ENCODE measurements at regions not wholly inside any gene's neighbourhood (a gene's known extent, or its start where the extent isn't known, plus 50 kb on each side); places are given as distances from the start of the nearest gene placed in this dataset.

DNA sequence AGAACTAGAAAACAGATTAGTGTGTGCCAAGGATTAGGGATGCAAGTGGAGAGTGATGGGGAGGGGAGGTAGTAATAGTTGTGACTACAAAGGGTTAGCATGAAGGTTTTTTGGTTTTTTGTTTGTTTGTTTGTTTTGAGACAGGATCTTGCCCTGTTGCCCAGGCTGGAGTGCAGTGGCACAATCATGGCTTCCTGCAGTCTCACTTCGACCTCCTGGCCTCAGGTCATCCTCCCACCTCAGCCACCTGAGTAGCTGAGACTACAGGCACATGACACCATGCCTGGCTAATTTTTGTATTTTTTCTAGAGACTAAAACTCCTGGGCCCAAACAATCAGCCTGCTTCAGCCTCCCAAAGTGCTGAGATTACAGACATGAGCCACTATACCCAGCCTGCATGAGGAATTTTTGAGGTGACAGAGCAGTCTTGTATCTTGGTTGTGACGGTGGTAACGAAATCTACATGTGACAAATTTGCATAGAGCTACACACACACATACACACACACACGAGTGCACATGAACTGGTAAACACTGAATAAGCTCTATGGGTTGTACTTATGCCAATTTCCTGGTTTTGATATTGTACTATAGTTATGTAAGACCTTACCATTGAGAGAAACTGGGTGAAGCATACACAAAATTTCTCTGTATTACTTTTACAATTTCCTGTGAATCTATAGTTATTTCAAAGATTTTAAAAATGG lies 59.6 kb upstream of the TOM1L1 start:
- H3K27ac ChIP-seq = no peak overlapping the region
- no peaks in the 10 kb centered on the region for H3K27me3 ChIP-seq
- no peak for DNase-seq
- 38 to 45% methylated on average over 4 of the region's 4 CpGs for WGBS, 2 donors
- H3K4me3 ChIP-seq = no peak overlapping the region
- no peaks in the 10 kb centered on the region for H3K4me1 ChIP-seq
- intact Hi-C loops (cut with DNase I) = no loop called here
- TF ChIP-seq CTCF (IDR thresholded peaks at IDR 0.05) (no peak), POLR2A (IDR thresholded peaks at IDR 0.05) (no peak)
- H3K9me3 ChIP-seq = no peaks in the 10 kb centered on the region
- H3K36me3 ChIP-seq = no peaks in the 10 kb centered on the region

- H3K4me1 ChIP-seq = no peaks in the 10 kb centered on the region
- DNase-seq = no peak
- TF ChIP-seq CTCF (IDR thresholded peaks at IDR 0.05) = no peak
- TF ChIP-seq POLR2A (IDR thresholded peaks at IDR 0.05) = no peak
- H3K4me3 ChIP-seq = no peak overlapping the region
- H3K27me3 ChIP-seq = no peaks in the 10 kb centered on the region
- H3K27ac ChIP-seq = no peak overlapping the region
- 76 to 79% methylated on average over 2 of the region's 2 CpGs for WGBS, 2 donors
- no peaks in the 10 kb centered on the region for H3K9me3 ChIP-seq
- intact Hi-C loops (cut with DNase I) = no loop called here
- no peaks in the 10 kb centered on the region for H3K36me3 ChIP-seq
Measured at GRCh38 chr17:54841656-54842055, 59.0 kb upstream of the TOM1L1 start.

DNA sequence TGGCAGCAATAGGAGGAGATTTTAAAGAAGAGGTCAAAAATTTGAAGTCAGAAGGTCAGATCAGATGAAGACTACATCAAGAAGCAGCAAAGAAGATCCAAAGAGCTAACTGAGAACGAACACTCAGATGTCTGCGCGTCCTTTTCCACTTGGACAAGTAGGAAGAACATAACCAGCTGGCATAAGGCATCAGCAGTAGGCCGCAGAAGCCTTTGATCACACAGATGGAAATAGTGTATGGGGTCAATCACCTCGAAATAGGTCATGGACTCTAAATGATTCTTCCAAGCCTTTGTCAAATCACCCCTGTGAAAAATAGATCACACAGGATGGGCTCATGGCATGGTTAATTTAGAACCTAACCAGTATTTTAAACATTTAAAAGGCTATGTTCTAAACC lies 56.4 kb upstream of the TOM1L1 start:
- H3K36me3 ChIP-seq = no peaks in the 10 kb centered on the region
- 59 to 67% methylated on average over 5 of the region's 5 CpGs for WGBS, 2 donors
- TF ChIP-seq CTCF (IDR thresholded peaks at IDR 0.05) = no peak
- no peak for TF ChIP-seq POLR2A (IDR thresholded peaks at IDR 0.05)
- H3K9me3 ChIP-seq = no peaks in the 10 kb centered on the region
- DNase-seq = no peak
- H3K4me3 ChIP-seq = no peak overlapping the region
- H3K4me1 ChIP-seq = no peaks in the 10 kb centered on the region
- no peaks in the 10 kb centered on the region for H3K27me3 ChIP-seq
- no peak overlapping the region for H3K27ac ChIP-seq
- intact Hi-C loops (cut with DNase I) = no loop called here

- Histone ChIP-seq H3K27ac (no peak overlapping the region), H3K27me3 (no peaks in the 10 kb centered on the region), H3K4me3 (no peak overlapping the region), H3K4me1 (no peaks in the 10 kb centered on the region), H3K36me3 (no peaks in the 10 kb centered on the region), H3K9me3 (no peaks in the 10 kb centered on the region)
- intact Hi-C loops (cut with DNase I) = no loop called here
- no peak for DNase-seq
- WGBS, 2 donors = 60 to 64% methylated on average over 2 of the region's 2 CpGs
- no peak for TF ChIP-seq POLR2A (IDR thresholded peaks at IDR 0.05)
- no peak for TF ChIP-seq CTCF (IDR thresholded peaks at IDR 0.05)
Measured at GRCh38 chr17:54848368-54848987, 52.2 kb upstream of the TOM1L1 start.

GRCh38 chr17:54849660-54850059 lies 51.0 kb upstream of the TOM1L1 start:
- Histone ChIP-seq H3K9me3 (no peaks in the 10 kb centered on the region), H3K4me3 (no peak overlapping the region), H3K4me1 (no peaks in the 10 kb centered on the region), H3K27me3 (no peaks in the 10 kb centered on the region), H3K27ac (no peak overlapping the region), H3K36me3 (no peaks in the 10 kb centered on the region)
- WGBS, 2 donors = 80 to 87% methylated on average over 6 of the region's 6 CpGs
- no peak for DNase-seq
- TF ChIP-seq CTCF (IDR thresholded peaks at IDR 0.05) (no peak), POLR2A (IDR thresholded peaks at IDR 0.05) (no peak)
- intact Hi-C loops (cut with DNase I) = no loop called here

Measured in esophagus squamous epithelium (tissue), 5 donors.